Calu3 (cell line): ENCODE measurements at regions not wholly inside any gene's neighbourhood (a gene's known extent, or its start where the extent isn't known, plus 50 kb on each side); places are given as distances from the start of the nearest gene placed in this dataset.

Source experiments
- BruUV-seq: library from RNA; stranded (reverse); fragments of 400-500 nt; replicated peaks from 2 replicates; lab custom pipeline; 2021; lab: Mats Ljungman, UMichigan
- CTCF ChIA-PET: fragments of 300-600 bp; sonication (Branson Sonifier 250); formaldehyde crosslinking; loops from one replicate; lab custom pipeline; 2022; ENCODE audit warnings: antibody characterized with exemption; lab: Charles Lee
- DNase-seq: peaks from one replicate; pipeline ENCODE4 v3.0.0; 2022
- H3K27ac Mint-ChIP-seq: one replicate; pipeline ENCODE4 v1.8.0; 2022; ENCODE audit warnings: mixed read lengths; ENCODE audit not compliant: unreplicated experiment
- H3K27me3 Mint-ChIP-seq: one replicate; pipeline ENCODE4 v1.8.0; 2022; ENCODE audit warnings: mixed read lengths; ENCODE audit not compliant: unreplicated experiment
- H3K36me3 Mint-ChIP-seq: one replicate; pipeline ENCODE4 v1.8.0; 2022; ENCODE audit warnings: mild to moderate bottlenecking, moderate library complexity, mixed read lengths; ENCODE audit not compliant: insufficient read depth, unreplicated experiment
- H3K4me1 Mint-ChIP-seq: one replicate; pipeline ENCODE4 v1.8.0; 2022; ENCODE audit warnings: mild to moderate bottlenecking, low read depth, mixed read lengths; ENCODE audit not compliant: unreplicated experiment
- H3K4me3 Mint-ChIP-seq: one replicate; pipeline ENCODE4 v1.8.0; 2022; ENCODE audit warnings: mild to moderate bottlenecking, low read depth, moderate library complexity, mixed read lengths; ENCODE audit not compliant: unreplicated experiment
- H3K9me3 Mint-ChIP-seq: one replicate; pipeline ENCODE4 v1.8.0; 2022; ENCODE audit warnings: low read depth, mixed read lengths; ENCODE audit not compliant: unreplicated experiment
- CTCF ChIP-seq: fragments of 200-600 bp; IDR thresholded peaks from one replicate; pipeline ENCODE4 v1.8.0; 2022; ENCODE audit warnings: antibody characterized with exemption; ENCODE audit not compliant: unreplicated experiment
- intact Hi-C: fragments of 100-400 bp; cut with micrococcal nuclease; formaldehyde crosslinking; loops from one replicate; pipeline ENCODE4 v1.10.0; 2022; ENCODE audit not compliant: unreplicated experiment

DNA sequence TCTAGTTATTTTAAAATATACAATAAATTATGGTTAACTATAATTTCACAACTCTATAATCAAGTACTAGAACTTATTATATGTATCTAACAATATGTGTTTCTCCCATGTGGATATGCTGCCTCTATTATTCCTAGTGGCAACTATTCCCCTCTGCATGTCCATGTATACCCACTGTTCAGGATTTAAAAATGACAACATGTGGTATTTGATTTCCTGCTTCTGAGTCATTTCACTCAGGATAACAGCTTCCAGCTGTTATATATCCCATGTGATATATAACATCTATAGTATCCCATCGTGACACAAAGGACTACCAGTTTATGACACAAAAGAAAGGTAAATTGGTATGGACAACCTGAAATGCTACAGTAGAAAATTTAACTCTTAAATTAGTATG is 167.4 kb upstream of the TACR3 start:
- no TSS peak for BruUV-seq

DNA sequence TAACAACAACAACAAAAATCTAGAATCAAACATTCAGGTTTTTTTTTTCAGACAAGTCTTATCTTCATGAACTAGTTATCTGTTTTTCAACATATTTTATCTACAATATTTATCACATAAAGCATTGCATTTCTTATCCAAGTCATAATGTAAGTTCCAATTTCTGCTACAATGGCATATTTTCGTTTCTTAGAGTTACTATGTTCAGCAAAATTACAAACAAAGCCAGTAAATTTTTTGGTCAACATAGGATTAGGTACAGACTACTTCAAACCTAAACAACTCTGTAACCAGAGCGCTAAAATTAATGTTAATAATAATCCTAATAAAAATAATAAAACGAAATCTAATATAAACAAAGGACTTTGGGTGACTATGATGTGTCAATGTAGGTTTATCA is 165.4 kb upstream of the TACR3 start:
- Mint-ChIP-seq H3K4me1 (no peaks in the 10 kb centered on the region), H3K4me3 (no peak overlapping the region), H3K36me3 (no peaks in the 10 kb centered on the region), H3K9me3 (no peaks in the 10 kb centered on the region), H3K27ac (no peak overlapping the region), H3K27me3 (no peaks in the 10 kb centered on the region)
- TF ChIP-seq CTCF, result no peak
- intact Hi-C loops, result no loop called here
- CTCF ChIA-PET, result no interaction called here
- DNase-seq, result no peak
- no TSS peak for BruUV-seq

More for the DNA sequence above, 167.4 kb upstream of the TACR3 start:
- DNase-seq, result no peak
- no peaks in the 10 kb centered on the region for H3K9me3 Mint-ChIP-seq
- CTCF ChIA-PET, result no interaction called here
- intact Hi-C loops, result no loop called here
- H3K27me3 Mint-ChIP-seq, result no peaks in the 10 kb centered on the region
- H3K36me3 Mint-ChIP-seq, result no peaks in the 10 kb centered on the region
- H3K4me3 Mint-ChIP-seq, result no peak overlapping the region
- no peak for TF ChIP-seq CTCF
- H3K4me1 Mint-ChIP-seq, result no peaks in the 10 kb centered on the region
- H3K27ac Mint-ChIP-seq, result no peak overlapping the region

GRCh38 chr4:103867311-103867710 is 147.5 kb upstream of the TACR3 start:
- peaks cover 3% of the 10 kb centered on the region for H3K9me3 Mint-ChIP-seq
- no peaks in the 10 kb centered on the region for H3K36me3 Mint-ChIP-seq
- BruUV-seq, result no TSS peak

DNA sequence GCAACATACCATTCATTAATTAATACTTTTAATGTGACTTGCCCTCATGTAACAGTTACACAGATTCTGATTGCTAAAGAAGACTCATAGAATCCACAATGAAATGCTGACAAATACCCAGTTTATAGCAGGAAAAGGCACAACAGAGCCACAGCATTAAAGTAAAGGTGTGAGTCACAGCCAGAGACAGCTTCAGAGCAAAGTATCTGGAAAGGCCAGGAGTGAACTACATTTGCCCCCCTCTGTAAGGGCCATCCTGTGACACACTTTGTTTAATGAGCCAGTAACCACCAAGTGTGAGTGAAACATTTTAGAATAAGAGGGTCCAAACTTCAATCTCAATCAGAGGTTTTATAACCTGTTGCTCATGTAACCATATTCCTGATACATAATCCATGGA is 133.8 kb upstream of the TACR3 start:
- H3K4me1 Mint-ChIP-seq, result no peaks in the 10 kb centered on the region
- intact Hi-C loops, result no loop called here
- TF ChIP-seq CTCF, result no peak
- H3K27ac Mint-ChIP-seq, result no peak overlapping the region
- DNase-seq, result no peak
- H3K36me3 Mint-ChIP-seq, result no peaks in the 10 kb centered on the region
- H3K9me3 Mint-ChIP-seq, result peaks cover 3% of the 10 kb centered on the region
- no peaks in the 10 kb centered on the region for H3K27me3 Mint-ChIP-seq
- no peak overlapping the region for H3K4me3 Mint-ChIP-seq
- no TSS peak for BruUV-seq
- CTCF ChIA-PET, result no interaction called here

More at GRCh38 chr4:103867311-103867710, 147.5 kb upstream of the TACR3 start:
- TF ChIP-seq CTCF, result no peak
- intact Hi-C loops, result no loop called here
- H3K4me1 Mint-ChIP-seq, result no peaks in the 10 kb centered on the region
- CTCF ChIA-PET, result interaction anchor here (0.6 kb wide), 1 partner anchor 112 kb away, joined by 3 read pairs; no protein-coding TSS in a partner anchor
- H3K27me3 Mint-ChIP-seq, result no peaks in the 10 kb centered on the region
- DNase-seq, result no peak
- no peak overlapping the region for H3K4me3 Mint-ChIP-seq
- H3K27ac Mint-ChIP-seq, result no peak overlapping the region
